Astrocyte (in vitro differentiated cells and primary cell): ENCODE measurements at regions not wholly inside any gene's neighbourhood (a gene's known extent, or its start where the extent isn't known, plus 50 kb on each side); places are given as distances from the start of the nearest gene placed in this dataset.

Experiments used
- DNase-seq: peaks from one replicate; pipeline ENCODE4 v3.0.0-alpha.2; 2010; ENCODE audit warnings: low read depth
- FAIRE-seq: peaks from 2 replicates; lab custom pipeline; 2011; peaks lifted over from hg19 to GRCh38; lab: Jason Lieb, UNC
- H2AFZ ChIP-seq: 2 replicates; pipeline ENCODE4 v1.6.0; 2012; ENCODE audit warnings: low read depth, low read length, inconsistent platforms
- H3K27ac ChIP-seq: 2 replicates; pipeline ENCODE4 v1.5.1; 2011; ENCODE audit warnings: low read depth, low read length, inconsistent platforms
- H3K27me3 ChIP-seq: 2 replicates; pipeline ENCODE4 v1.6.0; 2011; ENCODE audit warnings: low read length, inconsistent platforms; ENCODE audit not compliant: insufficient read depth
- H3K36me3 ChIP-seq: 2 replicates; pipeline ENCODE4 v1.5.1; 2011; ENCODE audit warnings: low read length, inconsistent platforms; ENCODE audit not compliant: insufficient read depth
- H3K4me1 ChIP-seq: 2 replicates; pipeline ENCODE4 v1.5.1; 2011; ENCODE audit warnings: low read length, inconsistent platforms; ENCODE audit not compliant: insufficient read depth
- H3K4me2 ChIP-seq: 2 replicates; pipeline ENCODE4 v1.6.0; 2012; ENCODE audit warnings: low read length, inconsistent platforms
- H3K4me3 ChIP-seq: 2 replicates; pipeline ENCODE4 v1.5.1; 2011; ENCODE audit warnings: low read depth, mild to moderate bottlenecking, low read length, inconsistent platforms; ENCODE audit not compliant: insufficient read depth
- H3K79me2 ChIP-seq: 2 replicates; pipeline ENCODE4 v1.6.0; 2012; ENCODE audit warnings: mild to moderate bottlenecking, low read length, inconsistent platforms; ENCODE audit not compliant: insufficient read depth
- H3K9ac ChIP-seq: 2 replicates; pipeline ENCODE4 v1.6.0; 2012; ENCODE audit warnings: mild to moderate bottlenecking, low read length, inconsistent platforms
- H3K9me3 ChIP-seq: 2 replicates; pipeline ENCODE4 v1.5.1; 2012; ENCODE audit warnings: low read depth, mild to moderate bottlenecking, low read length, inconsistent platforms; ENCODE audit not compliant: insufficient read depth
- H4K20me1 ChIP-seq: 2 replicates; pipeline ENCODE4 v1.6.0; 2012; ENCODE audit warnings: low read length, inconsistent platforms; ENCODE audit not compliant: insufficient read depth
- H3K27ac Mint-ChIP-seq: one replicate; pipeline ENCODE4 v1.8.0; 2021; ENCODE audit warnings: mild to moderate bottlenecking, mixed read lengths; ENCODE audit not compliant: unreplicated experiment
- H3K27me3 Mint-ChIP-seq: one replicate; pipeline ENCODE4 v1.8.0; 2021; ENCODE audit warnings: low read depth, mixed read lengths; ENCODE audit not compliant: unreplicated experiment
- H3K36me3 Mint-ChIP-seq: one replicate; pipeline ENCODE4 v1.8.0; 2021; ENCODE audit warnings: low read depth, mixed read lengths; ENCODE audit not compliant: unreplicated experiment
- H3K4me1 Mint-ChIP-seq: one replicate; pipeline ENCODE4 v1.8.0; 2021; ENCODE audit warnings: low read depth, mixed read lengths; ENCODE audit not compliant: unreplicated experiment
- H3K4me3 Mint-ChIP-seq: one replicate; pipeline ENCODE4 v1.8.0; 2021; ENCODE audit warnings: mild to moderate bottlenecking, moderate library complexity, mixed read lengths; ENCODE audit not compliant: unreplicated experiment
- H3K9me3 Mint-ChIP-seq: one replicate; pipeline ENCODE4 v1.8.0; 2021; ENCODE audit warnings: mild to moderate bottlenecking, mixed read lengths; ENCODE audit not compliant: unreplicated experiment
- EZH2 ChIP-seq: IDR thresholded peaks from 2 replicates; pipeline ENCODE4 v1.6.1; 2012; ENCODE audit warnings: mild to moderate bottlenecking, low read length, inconsistent platforms; ENCODE audit not compliant: insufficient read depth
- TF ChIP-seq, protein P1 (sequence below): IDR thresholded peaks from 2 replicates; pipeline ENCODE4 v1.5.1; 2011; ENCODE audit warnings: low read depth, mild to moderate bottlenecking, inconsistent platforms, low read length, moderate library complexity; ENCODE audit not compliant: insufficient read depth

DNA sequence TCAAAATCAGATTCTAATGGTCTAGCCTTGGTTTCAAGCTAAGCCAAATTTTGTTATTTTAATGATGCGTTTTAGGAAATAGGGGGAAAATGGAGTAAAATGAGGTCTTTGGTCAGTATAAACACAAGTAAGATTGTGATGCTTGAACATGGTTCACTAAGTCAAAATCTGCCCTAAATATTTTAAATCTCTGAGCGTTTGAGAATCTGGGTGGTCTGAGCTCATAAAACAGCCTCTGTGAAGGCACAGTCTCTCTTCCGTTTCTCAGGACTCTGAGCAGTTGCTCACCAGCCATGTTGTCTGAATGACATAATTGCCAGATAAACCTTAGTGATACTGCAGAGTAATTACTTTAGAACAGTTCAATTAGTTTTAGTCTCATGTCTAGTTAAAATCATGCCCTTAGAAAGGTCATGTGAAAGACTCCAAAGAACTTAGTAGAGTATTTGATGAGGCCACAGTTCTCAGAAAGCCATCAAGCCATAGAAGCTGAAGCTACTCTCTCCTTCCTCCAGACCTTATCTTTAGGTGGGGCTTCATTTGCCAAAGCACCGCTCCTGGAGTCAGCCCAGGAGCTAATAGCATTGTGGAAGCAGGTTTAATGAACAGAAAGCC, 257.1 kb upstream of the MAP3K1 start:
- peaks cover 2% of the 10 kb centered on the region for H3K27me3 ChIP-seq
- H2AFZ ChIP-seq: no peak overlapping the region
- no peaks in the 10 kb centered on the region for H3K79me2 ChIP-seq
- H3K4me2 ChIP-seq: no peak overlapping the region
- no peaks in the 10 kb centered on the region for H3K36me3 ChIP-seq
- no peak for FAIRE-seq
- H3K4me3 Mint-ChIP-seq: no peak overlapping the region
- no peaks in the 10 kb centered on the region for H4K20me1 ChIP-seq
- no peak overlapping the region for H3K27ac Mint-ChIP-seq
- no peak overlapping the region for H3K27ac ChIP-seq
- peaks cover 15% of the 10 kb centered on the region for H3K27me3 Mint-ChIP-seq
- no peaks in the 10 kb centered on the region for H3K4me1 Mint-ChIP-seq
- no peak overlapping the region for H3K9ac ChIP-seq
- no peak for TF ChIP-seq EZH2
- TF ChIP-seq, protein P1, sequence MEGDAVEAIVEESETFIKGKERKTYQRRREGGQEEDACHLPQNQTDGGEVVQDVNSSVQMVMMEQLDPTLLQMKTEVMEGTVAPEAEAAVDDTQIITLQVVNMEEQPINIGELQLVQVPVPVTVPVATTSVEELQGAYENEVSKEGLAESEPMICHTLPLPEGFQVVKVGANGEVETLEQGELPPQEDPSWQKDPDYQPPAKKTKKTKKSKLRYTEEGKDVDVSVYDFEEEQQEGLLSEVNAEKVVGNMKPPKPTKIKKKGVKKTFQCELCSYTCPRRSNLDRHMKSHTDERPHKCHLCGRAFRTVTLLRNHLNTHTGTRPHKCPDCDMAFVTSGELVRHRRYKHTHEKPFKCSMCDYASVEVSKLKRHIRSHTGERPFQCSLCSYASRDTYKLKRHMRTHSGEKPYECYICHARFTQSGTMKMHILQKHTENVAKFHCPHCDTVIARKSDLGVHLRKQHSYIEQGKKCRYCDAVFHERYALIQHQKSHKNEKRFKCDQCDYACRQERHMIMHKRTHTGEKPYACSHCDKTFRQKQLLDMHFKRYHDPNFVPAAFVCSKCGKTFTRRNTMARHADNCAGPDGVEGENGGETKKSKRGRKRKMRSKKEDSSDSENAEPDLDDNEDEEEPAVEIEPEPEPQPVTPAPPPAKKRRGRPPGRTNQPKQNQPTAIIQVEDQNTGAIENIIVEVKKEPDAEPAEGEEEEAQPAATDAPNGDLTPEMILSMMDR: no peak
- H3K4me1 ChIP-seq: no peaks in the 10 kb centered on the region
- peaks cover 5% of the 10 kb centered on the region for H3K9me3 Mint-ChIP-seq
- H3K36me3 Mint-ChIP-seq: no peaks in the 10 kb centered on the region
- H3K4me3 ChIP-seq: no peak overlapping the region
- no peak for DNase-seq
- no peaks in the 10 kb centered on the region for H3K9me3 ChIP-seq

DNA sequence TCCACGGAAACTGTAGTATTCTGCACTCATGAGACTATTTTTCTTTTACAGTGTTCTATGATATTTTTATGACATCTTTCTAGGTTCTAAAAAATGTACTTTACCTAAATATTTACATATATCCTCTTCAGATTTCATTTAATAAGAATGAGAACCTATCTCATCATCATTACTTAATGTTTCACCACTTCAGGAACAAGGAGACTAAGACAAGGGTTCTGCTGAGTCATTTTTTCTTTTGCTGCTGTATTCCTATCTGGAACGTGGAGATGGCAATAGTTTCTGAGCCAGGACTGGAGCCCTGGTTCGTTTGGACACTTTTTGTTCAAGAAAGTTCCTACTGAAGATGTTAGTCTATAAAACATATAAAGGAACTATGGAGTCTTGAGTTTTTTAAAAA, 258.2 kb upstream of the MAP3K1 start:
- FAIRE-seq: no peak
- H3K4me3 ChIP-seq: no peak overlapping the region
- H3K4me3 Mint-ChIP-seq: no peak overlapping the region
- H3K4me1 Mint-ChIP-seq: no peaks in the 10 kb centered on the region
- no peak overlapping the region for H3K4me2 ChIP-seq
- peaks cover 5% of the 10 kb centered on the region for H3K9me3 Mint-ChIP-seq
- H3K27me3 ChIP-seq: peaks cover 2% of the 10 kb centered on the region
- no peaks in the 10 kb centered on the region for H3K36me3 Mint-ChIP-seq
- no peak overlapping the region for H3K9ac ChIP-seq
- H4K20me1 ChIP-seq: no peaks in the 10 kb centered on the region
- H3K27me3 Mint-ChIP-seq: peaks cover 22% of the 10 kb centered on the region
- no peak for DNase-seq
- no peaks in the 10 kb centered on the region for H3K9me3 ChIP-seq
- TF ChIP-seq, protein P1: no peak
- no peak for TF ChIP-seq EZH2
- H3K4me1 ChIP-seq: no peaks in the 10 kb centered on the region
- no peaks in the 10 kb centered on the region for H3K79me2 ChIP-seq
- H3K36me3 ChIP-seq: no peaks in the 10 kb centered on the region
- H3K27ac Mint-ChIP-seq: no peak overlapping the region
- no peak overlapping the region for H2AFZ ChIP-seq
- no peak overlapping the region for H3K27ac ChIP-seq

DNA sequence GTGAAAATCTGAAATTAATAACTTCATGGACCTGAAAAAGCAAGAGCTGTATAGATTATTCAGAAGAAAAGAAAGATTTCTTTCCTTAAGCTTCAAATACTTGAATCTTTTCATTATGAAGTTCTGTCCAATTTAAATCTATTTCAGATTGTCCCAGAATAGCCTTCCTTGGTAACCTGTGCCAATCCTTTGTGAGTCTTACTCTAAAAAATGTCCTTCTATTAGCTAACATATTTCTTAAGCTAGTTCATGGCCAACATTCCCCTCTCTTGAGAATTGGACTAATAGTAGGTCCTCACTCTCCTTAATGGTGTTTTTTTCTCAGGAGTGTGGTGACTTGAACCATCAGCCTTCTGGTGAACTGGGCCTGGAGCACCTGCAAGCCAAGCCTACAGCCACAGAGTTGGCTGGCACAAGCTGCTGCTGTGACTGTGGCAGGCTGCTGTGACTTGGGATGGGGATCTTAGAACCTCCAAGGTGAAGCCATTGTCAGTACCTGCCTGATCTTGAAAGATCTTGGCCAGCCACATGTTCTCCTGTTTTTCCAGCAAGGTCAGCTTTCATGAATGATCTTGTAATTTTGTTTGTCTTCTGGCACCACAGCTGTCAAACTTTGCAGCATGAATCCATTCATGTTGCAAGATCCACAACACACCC, 262.6 kb upstream of the MAP3K1 start:
- no peaks in the 10 kb centered on the region for H3K27me3 ChIP-seq
- FAIRE-seq: no peak
- no peaks in the 10 kb centered on the region for H3K36me3 ChIP-seq
- no peak overlapping the region for H3K9ac ChIP-seq
- no peak for TF ChIP-seq EZH2
- TF ChIP-seq, protein P1: no peak
- Mint-ChIP-seq H3K4me1 (no peaks in the 10 kb centered on the region), H3K27ac (no peak overlapping the region), H3K27me3 (peaks cover 14% of the 10 kb centered on the region), H3K36me3 (no peaks in the 10 kb centered on the region), H3K4me3 (no peak overlapping the region), H3K9me3 (peaks cover 2% of the 10 kb centered on the region)
- H3K4me2 ChIP-seq: no peak overlapping the region
- no peak overlapping the region for H2AFZ ChIP-seq
- no peak overlapping the region for H3K27ac ChIP-seq
- no peaks in the 10 kb centered on the region for H3K9me3 ChIP-seq
- DNase-seq: peak; percentile 47
- no peaks in the 10 kb centered on the region for H3K79me2 ChIP-seq
- H3K4me1 ChIP-seq: no peaks in the 10 kb centered on the region
- H4K20me1 ChIP-seq: no peaks in the 10 kb centered on the region
- no peak overlapping the region for H3K4me3 ChIP-seq
